ENCODE measurements at regions not wholly inside any gene's neighbourhood (a gene's known extent, or its start where the extent isn't known, plus 50 kb on each side); places are given as distances from the start of the nearest gene placed in this dataset.

GRCh38 chr15:69781411-69782125 lies 316.1 kb downstream of the TLE3 start:
- H3K4me3 ChIP-seq (ENCODE audit: low read length, poor library complexity, severe bottlenecking) = no peak overlapping the region
- H3K4me1 ChIP-seq (ENCODE audit: insufficient read depth, low read length, poor library complexity, severe bottlenecking) = peaks cover 5% of the 10 kb centered on the region
- TF ChIP-seq EZH2phosphoT487 (IDR thresholded peaks at IDR 0.05; ENCODE audit: borderline replicate concordance) (no peak), CTCF (conservative IDR thresholded peaks at IDR 0.05; ENCODE audit: low read length) (no peak)
- H3K9me3 ChIP-seq (ENCODE audit: insufficient read depth, low read depth, low read length) = no peaks in the 10 kb centered on the region
- no peak overlapping the region for H3K9ac ChIP-seq (ENCODE audit: low read depth, low read length, poor library complexity, severe bottlenecking)
- H3K9me2 ChIP-seq (replicated peaks; ENCODE audit: low read depth, low read length) = no peaks in the 10 kb centered on the region
- H3F3A ChIP-seq (ENCODE audit: low read depth) = no peaks in the 10 kb centered on the region
- H3K27me3 ChIP-seq (ENCODE audit: insufficient read depth, low read length, poor library complexity, severe bottlenecking) = no peaks in the 10 kb centered on the region
- no peaks in the 10 kb centered on the region for H3K36me3 ChIP-seq (ENCODE audit: insufficient read depth, low read length)
- no peak overlapping the region for H2AFZ ChIP-seq (ENCODE audit: low read length)
- no peak overlapping the region for H3K4me2 ChIP-seq (ENCODE audit: low read depth, low read length, poor library complexity, severe bottlenecking)
- H4K20me1 ChIP-seq (ENCODE audit: insufficient read depth, low read length, poor library complexity, severe bottlenecking) = no peaks in the 10 kb centered on the region
- no peaks in the 10 kb centered on the region for H3K79me2 ChIP-seq (ENCODE audit: insufficient read depth, low read length)

- Histone ChIP-seq H3K9ac (ENCODE audit: low read depth, low read length, poor library complexity, severe bottlenecking) (no peak overlapping the region), H3K4me3 (ENCODE audit: low read length, poor library complexity, severe bottlenecking) (no peak overlapping the region), H3K9me2 (replicated peaks; ENCODE audit: low read depth, low read length) (no peaks in the 10 kb centered on the region), H4K20me1 (ENCODE audit: insufficient read depth, low read length, poor library complexity, severe bottlenecking) (no peaks in the 10 kb centered on the region), H3K4me2 (ENCODE audit: low read depth, low read length, poor library complexity, severe bottlenecking) (no peak overlapping the region), H3F3A (ENCODE audit: low read depth) (no peaks in the 10 kb centered on the region), H3K36me3 (ENCODE audit: insufficient read depth, low read length) (no peaks in the 10 kb centered on the region), H3K9me3 (ENCODE audit: insufficient read depth, low read depth, low read length) (no peaks in the 10 kb centered on the region), H3K79me2 (ENCODE audit: insufficient read depth, low read length) (no peaks in the 10 kb centered on the region), H3K4me1 (ENCODE audit: insufficient read depth, low read length, poor library complexity, severe bottlenecking) (peaks cover 5% of the 10 kb centered on the region), H3K27me3 (ENCODE audit: insufficient read depth, low read length, poor library complexity, severe bottlenecking) (no peaks in the 10 kb centered on the region), H2AFZ (ENCODE audit: low read length) (no peak overlapping the region)
- TF ChIP-seq EZH2phosphoT487 (IDR thresholded peaks at IDR 0.05; ENCODE audit: borderline replicate concordance) (no peak), CTCF (conservative IDR thresholded peaks at IDR 0.05; ENCODE audit: low read length) (no peak)
Observed at GRCh38 chr15:69782139-69782658, 315.5 kb downstream of the TLE3 start.

GRCh38 chr15:69782809-69783208 lies 314.9 kb downstream of the TLE3 start:
- Histone ChIP-seq H3K9ac (ENCODE audit: low read depth, low read length, poor library complexity, severe bottlenecking) (no peak overlapping the region), H3K9me2 (replicated peaks; ENCODE audit: low read depth, low read length) (no peaks in the 10 kb centered on the region)

More at GRCh38 chr15:69782809-69783208, 314.9 kb downstream of the TLE3 start:
- no peaks in the 10 kb centered on the region for H3K27me3 ChIP-seq (ENCODE audit: insufficient read depth, low read length, poor library complexity, severe bottlenecking)
- no peaks in the 10 kb centered on the region for H3K36me3 ChIP-seq (ENCODE audit: insufficient read depth, low read length)
- no peaks in the 10 kb centered on the region for H3F3A ChIP-seq (ENCODE audit: low read depth)
- no peak for TF ChIP-seq CTCF (conservative IDR thresholded peaks at IDR 0.05; ENCODE audit: low read length)
- TF ChIP-seq EZH2phosphoT487 (IDR thresholded peaks at IDR 0.05; ENCODE audit: borderline replicate concordance) = no peak
- H3K9me3 ChIP-seq (ENCODE audit: insufficient read depth, low read depth, low read length) = no peaks in the 10 kb centered on the region
- H3K79me2 ChIP-seq (ENCODE audit: insufficient read depth, low read length) = no peaks in the 10 kb centered on the region
- no peak overlapping the region for H2AFZ ChIP-seq (ENCODE audit: low read length)
- H3K4me1 ChIP-seq (ENCODE audit: insufficient read depth, low read length, poor library complexity, severe bottlenecking) = peaks cover 5% of the 10 kb centered on the region
- H3K4me2 ChIP-seq (ENCODE audit: low read depth, low read length, poor library complexity, severe bottlenecking) = no peak overlapping the region
- no peaks in the 10 kb centered on the region for H4K20me1 ChIP-seq (ENCODE audit: insufficient read depth, low read length, poor library complexity, severe bottlenecking)
- H3K4me3 ChIP-seq (ENCODE audit: low read length, poor library complexity, severe bottlenecking) = no peak overlapping the region

Data from Loucy (cell line).